ENCODE measurements at regions not wholly inside any gene's neighbourhood (a gene's known extent, or its start where the extent isn't known, plus 50 kb on each side); places are given as distances from the start of the nearest gene placed in this dataset.

- in situ Hi-C loops (cut with MboI), result no loop called here
- no peak for FAIRE-seq
- ChIA-PET RAD21 (ENCODE audit: unreplicated experiment) (no interaction called here), SMC1A (ENCODE audit: uncharacterized antibody, unreplicated experiment) (no interaction called here), POLR2A (interaction anchor here (0.6 kb wide), 1 partner anchor 36 kb away, joined by 10 read pairs; no protein-coding TSS in a partner anchor), CTCF (interaction anchor here (0.7 to 1.2 kb wide), 4 partner anchors 10 to 109 kb away, joined by 3 read pairs; no protein-coding TSS in a partner anchor)
- Histone ChIP-seq H3K79me2 (ENCODE audit: control insufficient read depth, insufficient read depth, low read length) (no peaks in the 10 kb centered on the region), H2AFZ (ENCODE audit: control insufficient read depth, low read depth, low read length) (no peak overlapping the region), H3K4me1 (ENCODE audit: control insufficient read depth, insufficient read depth, low read length) (no peaks in the 10 kb centered on the region), H3K9me3 (replicated peaks; ENCODE audit: control insufficient read depth, insufficient read depth, low read length) (no peaks in the 10 kb centered on the region; the same call in 2 of the 3 replicates), H3K36me3 (ENCODE audit: control insufficient read depth in 2 of 2, insufficient read depth in 2 of 2, low read length in 1 of 2) (no peaks in the 10 kb centered on the region), H4K20me1 (ENCODE audit: control insufficient read depth, insufficient read depth) (no peaks in the 10 kb centered on the region), H3K4me3 (no peak overlapping the region), H3K4me2 (ENCODE audit: control insufficient read depth, insufficient read depth) (no peak overlapping the region), H3K27ac (ENCODE audit: control insufficient read depth, insufficient read depth) (no peak overlapping the region), H3K9ac (ENCODE audit: control insufficient read depth, insufficient read depth, low read length) (no peak overlapping the region), H3K27me3 (replicated peaks in 1 of 2; ENCODE audit: control insufficient read depth in 2 of 2, insufficient read depth in 2 of 2, low read length in 1 of 2) (no peaks in the 10 kb centered on the region)
- WGBS (ENCODE audit: insufficient coverage, insufficient replicate concordance, low lambda C conversion rate, missing lambda C conversion rate), result 0% methylated on average over 2 of the region's 2 CpGs
- ATAC-seq, result no peak
- no peak for DNase-seq (ENCODE audit: low read depth, low spot score)
- intact Hi-C loops (cut with micrococcal nuclease; ENCODE audit: unreplicated experiment), result no loop called here
- no TSS peak for BruUV-seq (replicated peaks)
- TF ChIP-seq ZNF274 (IDR thresholded peaks at IDR 0.05; ENCODE audit: insufficient read depth, insufficient read length), result no peak
- no peak for TF ChIP-seq SRF (IDR thresholded peaks at IDR 0.05; ENCODE audit: low read depth in 2 of 2, low read length in 2 of 2)
- no peak for TF ChIP-seq MXI1 (IDR thresholded peaks at IDR 0.05; ENCODE audit: low read depth, low read length)
- TF ChIP-seq BCL11A (IDR thresholded peaks at IDR 0.05; ENCODE audit: low read depth, low read length), result no peak
- TF ChIP-seq TAF1 (IDR thresholded peaks at IDR 0.05; ENCODE audit: borderline replicate concordance, low read depth, low read length), result no peak
- no peak for TF ChIP-seq FOXM1 (IDR thresholded peaks at IDR 0.05; ENCODE audit: low read depth, low read length)
- TF ChIP-seq ELK1 (IDR thresholded peaks at IDR 0.05; ENCODE audit: low read depth, low read length), result no peak
- no peak for TF ChIP-seq GABPA (IDR thresholded peaks at IDR 0.05; ENCODE audit: low read depth)
Observed at GRCh38 chr1:70617728-70618127, 206.7 kb downstream of the CTH start.

DNA sequence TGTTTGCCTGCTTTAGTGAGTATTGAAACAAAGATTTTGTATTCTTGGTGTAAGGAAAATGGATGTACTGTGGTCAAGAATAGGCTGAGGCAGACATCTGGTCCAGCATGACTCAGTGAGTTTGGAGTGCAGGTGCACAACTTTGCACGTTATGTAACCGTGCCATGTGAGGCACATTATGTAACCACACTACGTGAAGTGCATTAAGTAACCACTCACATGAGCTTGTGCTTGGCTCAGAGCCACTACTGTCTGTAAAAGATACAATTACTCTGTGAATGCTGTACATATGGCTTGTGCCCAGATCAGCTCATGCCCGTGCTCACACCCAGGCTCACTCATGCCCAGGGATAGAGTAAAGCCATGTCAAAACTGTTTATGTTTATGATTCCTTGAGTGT, 216.8 kb downstream of the CTH start:
- in situ Hi-C loops (cut with MboI) (no loop called here), intact Hi-C loops (cut with micrococcal nuclease; ENCODE audit: unreplicated experiment) (no loop called here)
- H2AFZ ChIP-seq (ENCODE audit: control insufficient read depth, low read depth, low read length), result no peak overlapping the region
- ChIA-PET RAD21 (ENCODE audit: unreplicated experiment) (no interaction called here), CTCF (no interaction called here), POLR2A (no interaction called here), SMC1A (ENCODE audit: uncharacterized antibody, unreplicated experiment) (no interaction called here)
- no peak for FAIRE-seq
- H3K27me3 ChIP-seq (replicated peaks in 1 of 2; ENCODE audit: control insufficient read depth in 2 of 2, insufficient read depth in 2 of 2, low read length in 1 of 2), result no peaks in the 10 kb centered on the region
- no peak overlapping the region for H3K9ac ChIP-seq (ENCODE audit: control insufficient read depth, insufficient read depth, low read length)
- no TSS peak for BruUV-seq (replicated peaks)
- no peaks in the 10 kb centered on the region for H3K9me3 ChIP-seq (replicated peaks; ENCODE audit: control insufficient read depth, insufficient read depth, low read length)
- no peak for DNase-seq (ENCODE audit: low read depth, low spot score)
- no peak for ATAC-seq
- no peak overlapping the region for H3K27ac ChIP-seq (ENCODE audit: control insufficient read depth, insufficient read depth)
- no peak overlapping the region for H3K4me2 ChIP-seq (ENCODE audit: control insufficient read depth, insufficient read depth)
- H4K20me1 ChIP-seq (ENCODE audit: control insufficient read depth, insufficient read depth), result no peaks in the 10 kb centered on the region
- H3K79me2 ChIP-seq (ENCODE audit: control insufficient read depth, insufficient read depth, low read length), result no peaks in the 10 kb centered on the region
- no peaks in the 10 kb centered on the region for H3K4me1 ChIP-seq (ENCODE audit: control insufficient read depth, insufficient read depth, low read length)
- no peaks in the 10 kb centered on the region for H3K36me3 ChIP-seq (ENCODE audit: control insufficient read depth in 2 of 2, insufficient read depth in 2 of 2, low read length in 1 of 2)
- H3K4me3 ChIP-seq, result no peak overlapping the region
- WGBS (ENCODE audit: insufficient coverage, insufficient replicate concordance, low lambda C conversion rate, missing lambda C conversion rate), result 10% methylated on average over 4 of the region's 4 CpGs
- TF ChIP-seq KLF5 (IDR thresholded peaks at IDR 0.05; ENCODE audit: partially characterized antibody) (no peak), FOXK2 (IDR thresholded peaks at IDR 0.05) (no peak), MAX (IDR thresholded peaks at IDR 0.05; ENCODE audit: low read depth, low read length) (no peak), JUNB (IDR thresholded peaks at IDR 0.05) (no peak), PML (IDR thresholded peaks at IDR 0.05; ENCODE audit: low read length) (no peak), BCL11A (IDR thresholded peaks at IDR 0.05; ENCODE audit: low read depth, low read length) (no peak), MYC (IDR thresholded peaks at IDR 0.05; ENCODE audit: insufficient read depth, insufficient read length, insufficient replicate concordance, low read length, severe bottlenecking) (no peak), SPI1 (IDR thresholded peaks at IDR 0.05; ENCODE audit: borderline replicate concordance, insufficient read depth, low read depth, low read length) (no peak)

Measured in GM12878 (cell line).